ENCODE measurements at regions not wholly inside any gene's neighbourhood (a gene's known extent, or its start where the extent isn't known, plus 50 kb on each side); places are given as distances from the start of the nearest gene placed in this dataset.

DNA sequence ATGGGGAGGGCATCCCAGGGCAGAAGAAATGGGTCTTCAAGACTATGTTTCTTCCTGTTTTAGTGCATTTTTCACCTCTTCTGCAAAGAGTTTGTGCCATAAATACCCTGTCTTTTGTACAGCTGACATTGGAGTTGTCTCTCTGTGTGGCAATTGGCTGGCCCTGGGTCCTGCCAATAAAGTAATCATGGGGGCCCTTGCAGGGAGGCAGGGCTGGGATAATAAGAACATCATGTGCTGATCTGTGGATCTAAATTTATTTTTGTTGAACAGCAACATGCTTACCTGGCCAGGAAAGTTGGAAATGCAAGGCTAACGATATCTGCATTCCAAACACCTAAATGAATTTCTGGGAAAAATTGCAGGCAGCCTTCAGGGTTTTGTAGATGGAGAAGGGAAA is 174.6 kb upstream of the GATB start:
- no peak for DNase-seq (ENCODE audit: low spot score in 2 of 2)
- H3K27ac Mint-ChIP-seq, result no peak overlapping the region
- no peaks in the 10 kb centered on the region for H3K36me3 Mint-ChIP-seq

DNA sequence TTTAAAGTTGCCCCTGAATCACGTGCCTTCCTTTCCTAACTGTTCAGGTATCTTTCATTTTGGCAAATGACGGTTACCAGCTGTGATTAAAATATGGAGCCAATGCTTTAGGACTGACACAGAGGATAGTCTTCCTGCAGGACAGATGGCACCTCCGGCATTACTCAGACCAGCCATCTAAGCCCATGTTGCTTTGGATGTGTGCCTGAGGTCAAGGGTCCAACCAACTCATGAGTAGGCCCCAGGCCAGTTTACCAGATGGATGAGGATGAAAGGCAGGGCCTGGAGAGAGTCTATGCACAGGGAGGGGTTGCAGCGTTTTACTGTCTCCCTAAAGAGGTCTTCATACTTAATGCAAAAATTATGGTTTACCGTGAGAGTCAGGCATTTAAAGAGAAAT is 174.0 kb upstream of the GATB start:
- peaks cover 2% of the 10 kb centered on the region for H3K4me1 Mint-ChIP-seq
- no peak for DNase-seq (ENCODE audit: low spot score in 2 of 2)

More for the DNA sequence above, 174.6 kb upstream of the GATB start:
- no peak for ATAC-seq (ENCODE audit: low read depth)
- Mint-ChIP-seq H3K27me3 (peaks cover 4% of the 10 kb centered on the region), H3K4me3 (no peak overlapping the region), H3K9me3 (peaks cover 1% of the 10 kb centered on the region), H3K4me1 (peaks cover 2% of the 10 kb centered on the region)

GRCh38 chr4:151933122-151933827 is 172.5 kb upstream of the GATB start:
- no peaks in the 10 kb centered on the region for H3K36me3 Mint-ChIP-seq
- H3K4me1 Mint-ChIP-seq, result peaks cover 2% of the 10 kb centered on the region
- no peak for DNase-seq (ENCODE audit: low spot score in 2 of 2)
- H3K27me3 Mint-ChIP-seq, result peaks cover 5% of the 10 kb centered on the region
- no peak for ATAC-seq (ENCODE audit: low read depth)
- H3K27ac Mint-ChIP-seq, result no peak overlapping the region
- H3K4me3 Mint-ChIP-seq, result no peak overlapping the region
- peaks cover 1% of the 10 kb centered on the region for H3K9me3 Mint-ChIP-seq

More for the DNA sequence above, 174.0 kb upstream of the GATB start:
- Mint-ChIP-seq H3K27ac (no peak overlapping the region), H3K9me3 (peaks cover 1% of the 10 kb centered on the region), H3K36me3 (no peaks in the 10 kb centered on the region), H3K4me3 (no peak overlapping the region), H3K27me3 (peaks cover 4% of the 10 kb centered on the region)
- ATAC-seq (ENCODE audit: low read depth), result no peak

- Mint-ChIP-seq H3K9me3 (peaks cover 1% of the 10 kb centered on the region), H3K4me3 (no peak overlapping the region), H3K36me3 (no peaks in the 10 kb centered on the region), H3K27me3 (peaks cover 3% of the 10 kb centered on the region), H3K4me1 (peaks cover 2% of the 10 kb centered on the region), H3K27ac (no peak overlapping the region)
- DNase-seq (ENCODE audit: low spot score in 2 of 2) (no peak), ATAC-seq (ENCODE audit: low read depth) (no peak)
These were observed 170.8 kb upstream of the GATB start for GRCh38 chr4:151931563-151931962.

GRCh38 chr4:151930372-151930771 is 169.6 kb upstream of the GATB start:
- H3K27me3 Mint-ChIP-seq, result peaks cover 6% of the 10 kb centered on the region
- H3K27ac Mint-ChIP-seq, result no peak overlapping the region
- H3K9me3 Mint-ChIP-seq, result peaks cover 1% of the 10 kb centered on the region
- no peak for ATAC-seq (ENCODE audit: low read depth)
- no peaks in the 10 kb centered on the region for H3K36me3 Mint-ChIP-seq
- DNase-seq (ENCODE audit: low spot score in 2 of 2), result no peak
- peaks cover 2% of the 10 kb centered on the region for H3K4me1 Mint-ChIP-seq
- H3K4me3 Mint-ChIP-seq, result no peak overlapping the region

DNA sequence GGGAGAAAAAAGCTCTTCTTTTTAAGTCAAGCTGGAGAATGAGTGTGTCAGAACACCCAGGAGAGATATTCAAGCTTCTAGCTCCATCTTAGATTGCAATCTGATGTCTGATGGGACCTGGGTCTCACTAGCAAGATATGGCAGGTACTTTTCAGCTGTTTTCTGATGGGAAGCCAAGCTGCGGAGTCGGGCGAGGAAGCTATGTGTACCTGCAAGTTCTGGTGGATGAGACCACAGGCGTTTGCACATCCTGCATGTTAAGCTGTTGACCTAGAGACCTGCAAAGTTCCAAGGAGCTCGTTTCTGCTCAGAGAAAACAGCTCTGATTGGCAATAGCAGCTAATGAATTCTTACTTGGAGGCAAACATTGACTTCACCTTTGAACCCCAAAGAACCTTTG is 167.3 kb upstream of the GATB start:
- no peak for ATAC-seq (ENCODE audit: low read depth)
- Mint-ChIP-seq H3K27ac (no peak overlapping the region), H3K36me3 (no peaks in the 10 kb centered on the region), H3K9me3 (peaks cover 1% of the 10 kb centered on the region), H3K4me1 (peaks cover 2% of the 10 kb centered on the region), H3K4me3 (no peak overlapping the region), H3K27me3 (peaks cover 6% of the 10 kb centered on the region)
- no peak for DNase-seq (ENCODE audit: low spot score in 2 of 2)

DNA sequence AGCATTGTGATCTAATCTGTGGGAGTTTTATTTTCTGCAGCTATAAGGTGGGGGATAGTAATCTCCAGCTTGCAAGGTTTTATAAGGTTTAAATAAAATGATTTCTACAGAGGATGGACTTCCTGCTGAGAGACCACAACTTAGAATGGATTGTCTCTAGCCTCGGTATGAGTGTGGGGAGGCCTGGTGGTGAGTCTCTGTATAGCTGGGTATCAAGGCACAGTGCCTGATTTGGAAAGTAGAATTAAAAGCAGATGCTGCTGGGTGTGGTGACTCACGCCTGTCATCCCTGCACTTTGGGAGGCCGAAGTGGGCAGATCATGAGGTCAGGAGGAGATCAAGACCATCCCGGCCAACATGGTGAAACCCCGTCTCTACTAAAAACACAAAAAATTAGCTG is 162.0 kb upstream of the GATB start:
- Mint-ChIP-seq H3K36me3 (no peaks in the 10 kb centered on the region), H3K4me1 (no peaks in the 10 kb centered on the region), H3K9me3 (no peaks in the 10 kb centered on the region), H3K4me3 (no peak overlapping the region), H3K27ac (no peak overlapping the region), H3K27me3 (peaks cover 5% of the 10 kb centered on the region)
- no peak for DNase-seq (ENCODE audit: low spot score in 2 of 2)
- ATAC-seq (ENCODE audit: low read depth), result no peak

GRCh38 chr4:151922306-151922705 is 161.5 kb upstream of the GATB start:
- ATAC-seq (ENCODE audit: low read depth) (no peak), DNase-seq (ENCODE audit: low spot score in 2 of 2) (no peak)
- Mint-ChIP-seq H3K4me3 (no peak overlapping the region), H3K27me3 (peaks cover 5% of the 10 kb centered on the region), H3K36me3 (no peaks in the 10 kb centered on the region), H3K4me1 (no peaks in the 10 kb centered on the region), H3K27ac (no peak overlapping the region), H3K9me3 (no peaks in the 10 kb centered on the region)

- Mint-ChIP-seq H3K27ac (no peak overlapping the region), H3K9me3 (no peaks in the 10 kb centered on the region), H3K4me1 (no peaks in the 10 kb centered on the region), H3K27me3 (peaks cover 5% of the 10 kb centered on the region), H3K4me3 (no peak overlapping the region), H3K36me3 (no peaks in the 10 kb centered on the region)
- DNase-seq (ENCODE audit: low spot score in 2 of 2) (no peak), ATAC-seq (ENCODE audit: low read depth) (no peak)
These were observed 161.0 kb upstream of the GATB start for GRCh38 chr4:151921811-151922210.

DNA sequence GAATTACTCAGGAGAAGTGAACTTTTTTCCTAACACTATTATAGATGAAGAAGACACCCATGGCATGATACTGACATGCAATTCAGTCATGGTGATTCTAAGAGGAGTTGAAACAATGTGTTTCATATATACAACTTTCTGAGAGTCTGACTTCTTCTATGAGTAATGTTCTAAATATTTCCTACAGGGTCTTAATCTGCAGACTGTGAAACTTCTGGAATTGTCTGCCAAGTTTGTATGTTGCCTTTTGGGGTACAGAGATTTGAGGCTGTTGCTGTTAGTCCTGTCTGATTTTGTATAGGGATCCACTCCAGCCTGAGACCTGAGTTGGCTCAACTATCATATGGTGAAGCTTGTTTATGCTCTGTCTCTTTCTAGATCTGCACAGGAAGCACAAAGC is 160.6 kb upstream of the GATB start:
- Mint-ChIP-seq H3K9me3 (no peaks in the 10 kb centered on the region), H3K27me3 (peaks cover 4% of the 10 kb centered on the region), H3K27ac (no peak overlapping the region), H3K4me1 (no peaks in the 10 kb centered on the region), H3K36me3 (no peaks in the 10 kb centered on the region), H3K4me3 (no peak overlapping the region)
- DNase-seq (ENCODE audit: low spot score in 2 of 2) (no peak), ATAC-seq (ENCODE audit: low read depth) (no peak)

DNA sequence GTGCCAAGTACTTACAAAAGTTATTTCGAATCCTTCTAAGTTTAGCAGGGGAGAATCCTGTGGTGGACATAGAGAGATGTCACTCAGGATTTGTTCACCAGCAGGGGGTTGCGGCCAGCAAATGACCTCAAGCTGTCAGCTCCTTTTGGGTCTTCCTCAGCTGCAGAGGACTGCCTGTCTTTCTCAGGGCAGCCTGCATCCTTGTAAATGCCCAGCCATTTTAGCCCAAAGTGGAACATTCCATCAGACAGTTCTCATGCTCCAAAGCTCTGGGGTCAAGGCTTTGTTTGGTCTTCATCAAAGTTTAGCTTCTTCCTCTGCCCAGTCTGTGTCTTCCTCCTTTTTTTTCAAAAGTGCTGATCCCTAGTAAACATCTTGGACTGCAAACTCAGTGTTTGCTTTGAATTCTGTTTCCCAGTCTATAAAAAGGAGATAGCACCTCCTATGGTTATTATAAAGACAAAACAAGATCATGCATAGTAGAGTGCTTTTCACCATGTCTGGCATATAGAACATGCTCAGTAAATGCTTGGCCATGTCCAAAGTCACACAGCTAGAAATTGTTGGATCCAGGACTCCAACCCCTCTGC is 156.4 kb upstream of the GATB start:
- DNase-seq (ENCODE audit: low spot score in 2 of 2) (no peak), ATAC-seq (ENCODE audit: low read depth) (no peak)
- no peak overlapping the region for H3K4me3 Mint-ChIP-seq
- H3K4me1 Mint-ChIP-seq, result no peaks in the 10 kb centered on the region
- H3K27me3 Mint-ChIP-seq, result peaks cover 5% of the 10 kb centered on the region
- no peak overlapping the region for H3K27ac Mint-ChIP-seq
- H3K36me3 Mint-ChIP-seq, result no peaks in the 10 kb centered on the region
- no peaks in the 10 kb centered on the region for H3K9me3 Mint-ChIP-seq

DNA sequence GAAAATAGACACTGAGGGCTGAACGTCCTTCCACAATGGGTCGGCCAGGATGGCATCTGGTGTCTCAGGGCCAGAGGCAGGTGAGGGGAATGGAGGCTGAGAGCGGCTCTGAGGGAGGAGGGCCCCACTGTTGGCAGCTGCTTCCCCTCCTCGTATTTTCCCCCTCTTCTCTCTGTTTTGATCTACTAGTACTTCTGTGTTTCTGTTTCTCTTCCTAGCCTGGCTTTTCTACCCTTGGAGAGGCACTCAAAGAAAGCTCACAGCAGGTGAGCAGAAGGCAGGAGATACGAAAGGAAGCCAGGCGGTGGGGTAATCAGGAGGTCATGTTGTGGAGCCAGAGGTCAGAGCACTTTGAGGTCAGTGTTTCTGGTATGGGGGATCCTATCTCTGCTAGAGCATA is 151.8 kb upstream of the GATB start:
- Mint-ChIP-seq H3K4me3 (no peak overlapping the region), H3K4me1 (peaks cover 2% of the 10 kb centered on the region), H3K9me3 (no peaks in the 10 kb centered on the region), H3K36me3 (no peaks in the 10 kb centered on the region), H3K27me3 (peaks cover 3% of the 10 kb centered on the region), H3K27ac (no peak overlapping the region)
- no peak for DNase-seq (ENCODE audit: low spot score in 2 of 2)
- no peak for ATAC-seq (ENCODE audit: low read depth)

DNA sequence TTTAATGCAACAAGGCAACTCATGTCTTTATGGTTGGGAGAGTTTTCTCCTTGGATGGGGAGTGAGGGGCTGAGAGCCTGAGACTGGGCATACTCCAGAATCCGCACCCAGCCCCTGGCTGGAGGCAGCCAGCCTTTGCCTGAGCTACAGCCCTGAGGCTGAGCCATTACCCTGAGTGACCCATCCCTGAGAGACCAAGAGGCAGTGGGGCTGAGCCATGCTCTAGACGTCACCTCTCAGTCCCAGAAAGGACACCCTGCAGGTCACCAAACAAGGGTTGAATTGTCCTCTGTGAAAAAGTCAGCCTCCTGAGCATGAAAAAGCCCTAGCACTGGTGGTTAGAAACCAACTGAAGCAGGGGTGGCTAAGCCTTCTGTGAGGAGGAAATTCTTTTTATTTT is 151.2 kb upstream of the GATB start:
- peaks cover 2% of the 10 kb centered on the region for H3K4me1 Mint-ChIP-seq
- no peak overlapping the region for H3K4me3 Mint-ChIP-seq
- no peak for DNase-seq (ENCODE audit: low spot score in 2 of 2)
- peaks cover 5% of the 10 kb centered on the region for H3K27me3 Mint-ChIP-seq
- H3K9me3 Mint-ChIP-seq, result no peaks in the 10 kb centered on the region
- ATAC-seq (ENCODE audit: low read depth), result no peak
- H3K27ac Mint-ChIP-seq, result no peak overlapping the region
- no peaks in the 10 kb centered on the region for H3K36me3 Mint-ChIP-seq

DNA sequence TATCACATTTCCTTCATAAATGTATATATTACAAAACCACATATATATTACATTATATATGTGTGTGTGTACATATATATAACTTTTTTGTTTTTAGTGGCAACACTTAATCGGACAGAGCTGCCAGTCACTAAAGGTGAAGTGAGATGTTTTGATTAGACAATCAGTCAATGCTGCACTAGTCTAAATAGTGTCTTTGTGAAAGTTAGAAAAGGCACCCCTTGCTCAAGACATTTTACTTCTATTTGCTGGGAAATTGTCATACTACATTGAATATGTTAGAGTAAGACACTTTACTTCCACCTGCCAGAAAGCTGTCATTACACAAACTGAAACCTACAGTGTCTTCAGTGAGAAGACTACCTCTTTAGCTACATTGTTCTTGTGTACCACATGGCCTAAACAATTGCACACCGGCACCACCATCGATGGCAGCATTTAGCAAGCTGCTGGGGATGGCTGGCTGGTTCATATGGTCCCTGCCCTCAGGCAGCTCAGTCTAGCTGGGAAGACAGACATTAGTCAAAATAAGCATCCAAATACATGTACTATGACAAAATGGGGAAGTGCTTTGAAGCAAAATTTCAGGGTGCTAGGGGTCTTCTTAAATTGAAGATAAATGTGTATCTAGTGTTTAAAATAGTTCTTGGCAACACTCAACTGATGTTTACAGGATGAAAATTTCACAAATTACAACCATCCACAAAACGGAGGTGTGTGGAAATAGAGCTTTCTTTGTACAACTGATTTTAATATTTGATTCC is 148.1 kb upstream of the GATB start:
- DNase-seq (ENCODE audit: low spot score in 2 of 2) (no peak), ATAC-seq (ENCODE audit: low read depth) (no peak)
- Mint-ChIP-seq H3K36me3 (no peaks in the 10 kb centered on the region), H3K4me3 (no peak overlapping the region), H3K9me3 (peaks cover 2% of the 10 kb centered on the region), H3K27me3 (peaks cover 6% of the 10 kb centered on the region), H3K4me1 (peaks cover 2% of the 10 kb centered on the region), H3K27ac (no peak overlapping the region)
